OCI-LY1 (cell line): ENCODE measurements at regions not wholly inside any gene's neighbourhood (a gene's known extent, or its start where the extent isn't known, plus 50 kb on each side); places are given as distances from the start of the nearest gene placed in this dataset.

Source experiments
- H2AFZ ChIP-seq: fragments of 200-600 bp; sonication (generic), shearing (Covaris generic); 2 replicates; pipeline ENCODE4 v1.6.0; 2014; ENCODE audit warnings: antibody characterized with exemption, mild to moderate bottlenecking, low read length
- H3F3A ChIP-seq: fragments of 200-600 bp; sonication (generic), shearing (Covaris generic); 2 replicates; pipeline ENCODE4 v1.6.0; 2014; ENCODE audit warnings: mild to moderate bottlenecking, antibody characterized with exemption, low read length, moderate library complexity; ENCODE audit not compliant: insufficient read depth
- H3K27ac ChIP-seq: fragments of 200-600 bp; sonication (generic); 2 replicates; pipeline ENCODE4 v1.5.1; 2014; ENCODE audit warnings: low read length, mixed run types, mild to moderate bottlenecking, low read depth; ENCODE audit not compliant: poor library complexity, severe bottlenecking
- H3K27me3 ChIP-seq: fragments of 200-600 bp; sonication (generic); 2 replicates; pipeline ENCODE4 v1.6.0; 2014; ENCODE audit warnings: antibody characterized with exemption, mild to moderate bottlenecking, low read length, moderate library complexity; ENCODE audit not compliant: insufficient read depth
- H3K36me3 ChIP-seq: fragments of 200-600 bp; sonication (generic); 2 replicates; pipeline ENCODE4 v1.6.1; 2014; ENCODE audit warnings: mild to moderate bottlenecking, antibody characterized with exemption, low read length, moderate library complexity, mixed read lengths; ENCODE audit not compliant: insufficient read depth
- H3K4me1 ChIP-seq: fragments of 200-600 bp; sonication (generic); 2 replicates; pipeline ENCODE4 v1.5.1; 2014; ENCODE audit warnings: mild to moderate bottlenecking, low read length, moderate library complexity; ENCODE audit not compliant: insufficient read depth, severe bottlenecking
- H3K4me2 ChIP-seq: fragments of 200-600 bp; sonication (generic), shearing (Covaris generic); 2 replicates; pipeline ENCODE4 v1.6.1; 2014; ENCODE audit warnings: low read length
- H3K4me3 ChIP-seq: fragments of 200-600 bp; sonication (generic); 2 replicates; pipeline ENCODE4 v1.5.1; 2014; ENCODE audit warnings: low read length, low read depth, mild to moderate bottlenecking, mixed read lengths; ENCODE audit not compliant: poor library complexity, severe bottlenecking
- H3K79me2 ChIP-seq: fragments of 200-600 bp; shearing (Covaris generic); 2 replicates; pipeline ENCODE4 v1.6.1; 2016; ENCODE audit warnings: mixed run types, low read length, mixed read lengths; ENCODE audit not compliant: insufficient read depth
- H3K9ac ChIP-seq: fragments of 200-600 bp; sonication (generic), shearing (Covaris generic); 2 replicates; pipeline ENCODE4 v1.6.1; 2014; ENCODE audit warnings: mild to moderate bottlenecking, low read length, mixed read lengths
- H3K9me2 ChIP-seq: fragments of 200-600 bp; sonication (generic), shearing (Covaris generic); 2 replicates; pipeline ENCODE4 v1.6.1; 2014; ENCODE audit warnings: low read depth, mild to moderate bottlenecking, low read length, mixed read lengths
- H3K9me3 ChIP-seq: fragments of 200-600 bp; shearing (Covaris generic); 2 replicates; pipeline ENCODE4 v1.6.1; 2014; ENCODE audit warnings: low read length, mixed read lengths
- H4K20me1 ChIP-seq: fragments of 200-600 bp; sonication (generic), shearing (Covaris generic); 2 replicates; pipeline ENCODE4 v1.6.0; 2016; ENCODE audit warnings: mild to moderate bottlenecking, low read length; ENCODE audit not compliant: insufficient read depth
- CTCF ChIP-seq: fragments of 200-600 bp; sonication (generic), shearing (Covaris generic); IDR thresholded peaks from 2 replicates; pipeline ENCODE4 v1.5.1; 2017; ENCODE audit warnings: mild to moderate bottlenecking, antibody characterized with exemption, low read length, moderate library complexity, mixed read lengths
- EZH2 ChIP-seq: fragments of 200-600 bp; sonication (generic), shearing (Covaris generic); IDR thresholded peaks from 2 replicates; pipeline ENCODE4 v1.8.0; 2017; ENCODE audit warnings: borderline replicate concordance, mixed run types, mild to moderate bottlenecking, antibody characterized with exemption, low read length, moderate library complexity, mixed read lengths

- Histone ChIP-seq H3K79me2 (no peaks in the 10 kb centered on the region), H3K9me3 (no peaks in the 10 kb centered on the region), H3K4me2 (no peak overlapping the region), H3F3A (no peaks in the 10 kb centered on the region), H3K4me3 (no peak overlapping the region), H3K27ac (no peak overlapping the region), H3K36me3 (no peaks in the 10 kb centered on the region), H3K9me2 (no peaks in the 10 kb centered on the region), H3K9ac (no peak overlapping the region), H3K27me3 (no peaks in the 10 kb centered on the region), H2AFZ (no peak overlapping the region), H3K4me1 (no peaks in the 10 kb centered on the region), H4K20me1 (no peaks in the 10 kb centered on the region)
- no peak for TF ChIP-seq EZH2
- no peak for TF ChIP-seq CTCF
Measured at GRCh38 chr10:100659361-100660098, 85.9 kb upstream of the PAX2 start.

- no peaks in the 10 kb centered on the region for H3K9me3 ChIP-seq
- H2AFZ ChIP-seq: no peak overlapping the region
- H4K20me1 ChIP-seq: no peaks in the 10 kb centered on the region
- no peak overlapping the region for H3K4me2 ChIP-seq
- H3K27me3 ChIP-seq: no peaks in the 10 kb centered on the region
- H3K9me2 ChIP-seq: no peaks in the 10 kb centered on the region
- no peaks in the 10 kb centered on the region for H3K4me1 ChIP-seq
- H3K4me3 ChIP-seq: no peak overlapping the region
- H3F3A ChIP-seq: no peaks in the 10 kb centered on the region
- no peak overlapping the region for H3K9ac ChIP-seq
- H3K27ac ChIP-seq: no peak overlapping the region
- TF ChIP-seq EZH2 (no peak), CTCF (no peak)
- no peaks in the 10 kb centered on the region for H3K36me3 ChIP-seq
- no peaks in the 10 kb centered on the region for H3K79me2 ChIP-seq
Measured at GRCh38 chr10:100660365-100660764, 85.0 kb upstream of the PAX2 start.

DNA sequence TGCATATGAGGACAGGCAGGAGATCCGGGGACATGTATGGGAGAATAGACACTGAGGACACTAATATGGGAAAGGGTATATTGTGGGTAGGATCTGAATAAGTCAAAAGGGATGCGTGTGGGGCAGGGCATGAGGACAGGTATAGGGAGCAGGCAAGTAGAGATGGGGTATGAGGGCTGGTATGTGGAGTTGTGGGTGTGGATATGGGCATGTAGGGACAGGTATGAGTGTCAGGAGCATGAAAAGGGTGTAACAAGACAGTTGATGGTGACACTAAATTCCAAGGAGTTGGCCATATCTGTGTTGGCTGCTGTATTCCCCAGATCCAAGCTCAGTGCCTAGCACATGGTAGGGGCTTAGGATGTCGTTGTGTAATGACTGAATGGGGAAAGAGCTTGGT lies 84.4 kb upstream of the PAX2 start:
- H3K27me3 ChIP-seq: no peaks in the 10 kb centered on the region

More for the DNA sequence above, 84.4 kb upstream of the PAX2 start:
- H3K4me3 ChIP-seq: no peak overlapping the region
- no peaks in the 10 kb centered on the region for H4K20me1 ChIP-seq
- no peak overlapping the region for H3K27ac ChIP-seq
- no peaks in the 10 kb centered on the region for H3K9me3 ChIP-seq
- no peak overlapping the region for H3K9ac ChIP-seq
- H3K79me2 ChIP-seq: no peaks in the 10 kb centered on the region
- H3K9me2 ChIP-seq: no peaks in the 10 kb centered on the region
- no peak overlapping the region for H2AFZ ChIP-seq
- no peak overlapping the region for H3K4me2 ChIP-seq
- H3K36me3 ChIP-seq: no peaks in the 10 kb centered on the region
- TF ChIP-seq CTCF (no peak), EZH2 (no peak)
- H3K4me1 ChIP-seq: no peaks in the 10 kb centered on the region
- H3F3A ChIP-seq: no peaks in the 10 kb centered on the region
